ENCODE measurements at regions not wholly inside any gene's neighbourhood (a gene's known extent, or its start where the extent isn't known, plus 50 kb on each side); places are given as distances from the start of the nearest gene placed in this dataset.

GRCh38 chr13:37168926-37169325 is 63.5 kb upstream of the CSNK1A1L start:
- Histone ChIP-seq H3K4me2 (ENCODE audit: insufficient read depth, low read length) (no peak overlapping the region), H3K79me2 (ENCODE audit: insufficient read depth, low read length) (no peaks in the 10 kb centered on the region), H3K4me1 (ENCODE audit: insufficient read depth, low read length) (peaks cover 15% of the 10 kb centered on the region), H4K20me1 (ENCODE audit: insufficient read depth, low read length) (no peaks in the 10 kb centered on the region), H3K36me3 (ENCODE audit: insufficient read depth, low read length) (no peaks in the 10 kb centered on the region), H3K27ac (ENCODE audit: low read depth, low read length) (no peak overlapping the region), H3K4me3 (ENCODE audit: insufficient read depth, low read length) (no peak overlapping the region), H2AFZ (ENCODE audit: low read length) (peak overlapping the region; percentile 74), H3K9me3 (ENCODE audit: low read depth, low read length) (no peaks in the 10 kb centered on the region), H3K27me3 (ENCODE audit: insufficient read depth, low read length) (no peaks in the 10 kb centered on the region)
- no peak for DNase-seq (ENCODE audit: insufficient read length, low spot score, missing footprints)
- no peak for TF ChIP-seq CTCF (IDR thresholded peaks at IDR 0.05; ENCODE audit: extremely low read depth, low read depth, low read length)

- no peak overlapping the region for H3K4me2 ChIP-seq (ENCODE audit: insufficient read depth, low read length)
- H3K79me2 ChIP-seq (ENCODE audit: insufficient read depth, low read length), result no peaks in the 10 kb centered on the region
- H2AFZ ChIP-seq (ENCODE audit: low read length), result no peak overlapping the region
- H3K4me1 ChIP-seq (ENCODE audit: insufficient read depth, low read length), result peaks cover 9% of the 10 kb centered on the region
- H3K4me3 ChIP-seq (ENCODE audit: insufficient read depth, low read length), result no peak overlapping the region
- no peaks in the 10 kb centered on the region for H3K9me3 ChIP-seq (ENCODE audit: low read depth, low read length)
- H3K27ac ChIP-seq (ENCODE audit: low read depth, low read length), result no peak overlapping the region
- no peak for DNase-seq (ENCODE audit: insufficient read length, low spot score, missing footprints)
- no peaks in the 10 kb centered on the region for H3K27me3 ChIP-seq (ENCODE audit: insufficient read depth, low read length)
- no peaks in the 10 kb centered on the region for H4K20me1 ChIP-seq (ENCODE audit: insufficient read depth, low read length)
- no peak for TF ChIP-seq CTCF (IDR thresholded peaks at IDR 0.05; ENCODE audit: extremely low read depth, low read depth, low read length)
- no peaks in the 10 kb centered on the region for H3K36me3 ChIP-seq (ENCODE audit: insufficient read depth, low read length)
These were observed 62.7 kb upstream of the CSNK1A1L start for GRCh38 chr13:37168151-37168550.

GRCh38 chr13:37164635-37165034 is 59.2 kb upstream of the CSNK1A1L start:
- no peak overlapping the region for H3K27ac ChIP-seq (ENCODE audit: low read depth, low read length)
- H3K36me3 ChIP-seq (ENCODE audit: insufficient read depth, low read length), result no peaks in the 10 kb centered on the region
- no peaks in the 10 kb centered on the region for H3K9me3 ChIP-seq (ENCODE audit: low read depth, low read length)
- H3K4me2 ChIP-seq (ENCODE audit: insufficient read depth, low read length), result no peak overlapping the region
- H3K4me3 ChIP-seq (ENCODE audit: insufficient read depth, low read length), result no peak overlapping the region
- H2AFZ ChIP-seq (ENCODE audit: low read length), result no peak overlapping the region
- DNase-seq (ENCODE audit: insufficient read length, low spot score, missing footprints), result no peak
- TF ChIP-seq CTCF (IDR thresholded peaks at IDR 0.05; ENCODE audit: extremely low read depth, low read depth, low read length), result no peak
- no peaks in the 10 kb centered on the region for H4K20me1 ChIP-seq (ENCODE audit: insufficient read depth, low read length)
- H3K27me3 ChIP-seq (ENCODE audit: insufficient read depth, low read length), result no peaks in the 10 kb centered on the region
- peaks cover 6% of the 10 kb centered on the region for H3K4me1 ChIP-seq (ENCODE audit: insufficient read depth, low read length)
- H3K79me2 ChIP-seq (ENCODE audit: insufficient read depth, low read length), result no peaks in the 10 kb centered on the region

GRCh38 chr13:37163641-37164265 is 58.3 kb upstream of the CSNK1A1L start:
- H2AFZ ChIP-seq (ENCODE audit: low read length), result no peak overlapping the region
- H3K27me3 ChIP-seq (ENCODE audit: insufficient read depth, low read length), result no peaks in the 10 kb centered on the region
- TF ChIP-seq CTCF (IDR thresholded peaks at IDR 0.05; ENCODE audit: extremely low read depth, low read depth, low read length), result no peak
- H3K4me1 ChIP-seq (ENCODE audit: insufficient read depth, low read length), result no peaks in the 10 kb centered on the region
- H3K36me3 ChIP-seq (ENCODE audit: insufficient read depth, low read length), result no peaks in the 10 kb centered on the region
- H3K79me2 ChIP-seq (ENCODE audit: insufficient read depth, low read length), result no peaks in the 10 kb centered on the region
- no peaks in the 10 kb centered on the region for H3K9me3 ChIP-seq (ENCODE audit: low read depth, low read length)
- no peak overlapping the region for H3K27ac ChIP-seq (ENCODE audit: low read depth, low read length)
- H4K20me1 ChIP-seq (ENCODE audit: insufficient read depth, low read length), result no peaks in the 10 kb centered on the region
- no peak for DNase-seq (ENCODE audit: insufficient read length, low spot score, missing footprints)
- H3K4me3 ChIP-seq (ENCODE audit: insufficient read depth, low read length), result no peak overlapping the region
- H3K4me2 ChIP-seq (ENCODE audit: insufficient read depth, low read length), result no peak overlapping the region

Data from osteoblast (primary cell).